ENCODE measurements at regions not wholly inside any gene's neighbourhood (a gene's known extent, or its start where the extent isn't known, plus 50 kb on each side); places are given as distances from the start of the nearest gene placed in this dataset.

- no peak overlapping the region for H3K4me2 ChIP-seq (ENCODE audit: low read depth, low read length, poor library complexity, severe bottlenecking)
Observed at GRCh38 chr1:212498283-212499040, 65.7 kb downstream of the NENF start.

GRCh38 chr1:212500351-212500750, 67.6 kb downstream of the NENF start:
- Histone ChIP-seq H3K4me3 (ENCODE audit: low read length, poor library complexity, severe bottlenecking) (no peak overlapping the region), H3K9me3 (ENCODE audit: insufficient read depth, low read depth, low read length) (no peaks in the 10 kb centered on the region), H3K9ac (ENCODE audit: low read depth, low read length, poor library complexity, severe bottlenecking) (no peak overlapping the region), H3F3A (ENCODE audit: low read depth) (no peaks in the 10 kb centered on the region), H3K9me2 (replicated peaks; ENCODE audit: low read depth, low read length) (no peaks in the 10 kb centered on the region), H3K27me3 (ENCODE audit: insufficient read depth, low read length, poor library complexity, severe bottlenecking) (no peaks in the 10 kb centered on the region), H3K4me2 (ENCODE audit: low read depth, low read length, poor library complexity, severe bottlenecking) (no peak overlapping the region), H3K4me1 (ENCODE audit: insufficient read depth, low read length, poor library complexity, severe bottlenecking) (no peaks in the 10 kb centered on the region), H3K36me3 (ENCODE audit: insufficient read depth, low read length) (no peaks in the 10 kb centered on the region), H2AFZ (ENCODE audit: low read length) (no peak overlapping the region), H4K20me1 (ENCODE audit: insufficient read depth, low read length, poor library complexity, severe bottlenecking) (no peaks in the 10 kb centered on the region), H3K79me2 (ENCODE audit: insufficient read depth, low read length) (no peaks in the 10 kb centered on the region)
- TF ChIP-seq EZH2phosphoT487 (IDR thresholded peaks at IDR 0.05; ENCODE audit: borderline replicate concordance) (no peak), CTCF (conservative IDR thresholded peaks at IDR 0.05; ENCODE audit: low read length) (no peak)

More at GRCh38 chr1:212498283-212499040, 65.7 kb downstream of the NENF start:
- Histone ChIP-seq H2AFZ (ENCODE audit: low read length) (no peak overlapping the region), H3K9me2 (replicated peaks; ENCODE audit: low read depth, low read length) (no peaks in the 10 kb centered on the region), H3K36me3 (ENCODE audit: insufficient read depth, low read length) (no peaks in the 10 kb centered on the region), H3K79me2 (ENCODE audit: insufficient read depth, low read length) (no peaks in the 10 kb centered on the region), H3K4me3 (ENCODE audit: low read length, poor library complexity, severe bottlenecking) (no peak overlapping the region), H3K27me3 (ENCODE audit: insufficient read depth, low read length, poor library complexity, severe bottlenecking) (no peaks in the 10 kb centered on the region), H4K20me1 (ENCODE audit: insufficient read depth, low read length, poor library complexity, severe bottlenecking) (no peaks in the 10 kb centered on the region), H3K4me1 (ENCODE audit: insufficient read depth, low read length, poor library complexity, severe bottlenecking) (no peaks in the 10 kb centered on the region), H3K9me3 (ENCODE audit: insufficient read depth, low read depth, low read length) (no peaks in the 10 kb centered on the region), H3F3A (ENCODE audit: low read depth) (no peaks in the 10 kb centered on the region), H3K9ac (ENCODE audit: low read depth, low read length, poor library complexity, severe bottlenecking) (no peak overlapping the region)
- TF ChIP-seq EZH2phosphoT487 (IDR thresholded peaks at IDR 0.05; ENCODE audit: borderline replicate concordance) (no peak), CTCF (conservative IDR thresholded peaks at IDR 0.05; ENCODE audit: low read length) (no peak)

- H3K27me3 ChIP-seq (ENCODE audit: insufficient read depth, low read length, poor library complexity, severe bottlenecking), result no peaks in the 10 kb centered on the region
- H3K4me3 ChIP-seq (ENCODE audit: low read length, poor library complexity, severe bottlenecking), result no peak overlapping the region
- TF ChIP-seq CTCF (conservative IDR thresholded peaks at IDR 0.05; ENCODE audit: low read length), result no peak
- no peak for TF ChIP-seq EZH2phosphoT487 (IDR thresholded peaks at IDR 0.05; ENCODE audit: borderline replicate concordance)
- no peaks in the 10 kb centered on the region for H3F3A ChIP-seq (ENCODE audit: low read depth)
- no peak overlapping the region for H3K9ac ChIP-seq (ENCODE audit: low read depth, low read length, poor library complexity, severe bottlenecking)
- no peak overlapping the region for H3K4me2 ChIP-seq (ENCODE audit: low read depth, low read length, poor library complexity, severe bottlenecking)
- no peaks in the 10 kb centered on the region for H3K9me3 ChIP-seq (ENCODE audit: insufficient read depth, low read depth, low read length)
- no peaks in the 10 kb centered on the region for H3K4me1 ChIP-seq (ENCODE audit: insufficient read depth, low read length, poor library complexity, severe bottlenecking)
- no peak overlapping the region for H2AFZ ChIP-seq (ENCODE audit: low read length)
- no peaks in the 10 kb centered on the region for H4K20me1 ChIP-seq (ENCODE audit: insufficient read depth, low read length, poor library complexity, severe bottlenecking)
- H3K79me2 ChIP-seq (ENCODE audit: insufficient read depth, low read length), result no peaks in the 10 kb centered on the region
- no peaks in the 10 kb centered on the region for H3K36me3 ChIP-seq (ENCODE audit: insufficient read depth, low read length)
- H3K9me2 ChIP-seq (replicated peaks; ENCODE audit: low read depth, low read length), result no peaks in the 10 kb centered on the region
Observed at GRCh38 chr1:212500983-212501382, 68.3 kb downstream of the NENF start.

Data from Loucy (cell line).